H1 (cell line): ENCODE measurements at regions not wholly inside any gene's neighbourhood (a gene's known extent, or its start where the extent isn't known, plus 50 kb on each side); places are given as distances from the start of the nearest gene placed in this dataset.

ENCODE experiments used
- CTCF ChIA-PET: fragments of 300-600 bp; sonication (Branson Sonifier 250); formaldehyde crosslinking; loops from one replicate; lab custom pipeline; 2021; ENCODE audit not compliant: partially characterized antibody; lab: Charles Lee
- POLR2A ChIA-PET: fragments of 300-600 bp; sonication (Branson Sonifier 250); formaldehyde crosslinking; loops from one replicate; lab custom pipeline; 2021; ENCODE audit warnings: inconsistent platforms; ENCODE audit not compliant: partially characterized antibody; lab: Charles Lee
- DNase-seq, 2 experiments: peaks; one replicate each; pipeline versions ENCODE4 v3.0.0 to v3.0.0-alpha.2; 2010 to 2022; ENCODE audit warnings: low spot score in 2 of 2, low read depth in 1 of 2, mixed read lengths in 1 of 2
- FAIRE-seq: peaks from 2 replicates; lab custom pipeline; 2011; peaks lifted over from hg19 to GRCh38; lab: Jason Lieb, UNC
- H2AFZ ChIP-seq: 2 replicates; pipeline ENCODE4 v1.8.1; 2012; ENCODE audit warnings: low read length, inconsistent platforms
- H2AK5ac ChIP-seq: 2 replicates; pipeline ENCODE4 v1.6.1; 2013; ENCODE audit warnings: low read depth, low read length
- H2BK120ac ChIP-seq: replicated peaks from 2 replicates; pipeline ENCODE3; 2013; ENCODE audit warnings: low read depth, low read length, inconsistent platforms
- H2BK12ac ChIP-seq: 2 replicates; pipeline ENCODE4 v1.6.1; 2013; ENCODE audit warnings: low read depth, low read length
- H2BK15ac ChIP-seq: 2 replicates; pipeline ENCODE4 v1.6.1; 2013; ENCODE audit warnings: low read length
- H2BK20ac ChIP-seq: 2 replicates; pipeline ENCODE4 v1.6.1; 2013; ENCODE audit warnings: low read length
- H2BK5ac ChIP-seq: 2 replicates; pipeline ENCODE4 v1.6.1; 2013; ENCODE audit warnings: low read depth, low read length
- H3K14ac ChIP-seq: 2 replicates; pipeline ENCODE4 v1.6.1; 2013; ENCODE audit warnings: inconsistent platforms; ENCODE audit not compliant: insufficient read length
- H3K18ac ChIP-seq: 2 replicates; pipeline ENCODE4 v1.6.1; 2013; ENCODE audit warnings: low read length; ENCODE audit errors: extremely low read depth
- H3K23ac ChIP-seq: 2 replicates; pipeline ENCODE4 v1.6.1; 2013; ENCODE audit warnings: inconsistent platforms; ENCODE audit not compliant: insufficient read length
- H3K23me2 ChIP-seq: 2 replicates; pipeline ENCODE4 v1.6.1; 2013; ENCODE audit warnings: low read depth, low read length
- H3K27ac ChIP-seq: 2 replicates; pipeline ENCODE4 v1.6.1; 2011; ENCODE audit warnings: low read depth, low read length, inconsistent platforms
- H3K27me3 ChIP-seq, 4 experiments: replicated peaks in 1 of 4; 1 replicate in 1 of 4; 2 replicates in 3 of 4; pipeline versions ENCODE4 v1.6.1 to v1.8.1; 2011 to 2013; ENCODE audit warnings: low read length in 3 of 4, mild to moderate bottlenecking in 3 of 4, inconsistent platforms in 2 of 4, mixed read lengths in 2 of 4, moderate library complexity in 1 of 4; ENCODE audit not compliant: control insufficient read depth in 3 of 4, insufficient read depth in 3 of 4; ENCODE audit errors: extremely low read depth in 1 of 4
- H3K36me3 ChIP-seq, 4 experiments: 2 replicates each; pipeline versions ENCODE4 v1.6.1 to v1.8.1; 2011 to 2013; ENCODE audit warnings: mild to moderate bottlenecking in 4 of 4, low read length in 3 of 4, moderate library complexity in 2 of 4, control low read depth in 1 of 4, inconsistent platforms in 1 of 4; ENCODE audit not compliant: insufficient read depth in 4 of 4, control insufficient read depth in 2 of 4
- H3K4ac ChIP-seq: replicated peaks from 2 replicates; pipeline ENCODE3; 2013; ENCODE audit warnings: low read length, low read depth, mixed read lengths, inconsistent platforms; ENCODE audit not compliant: insufficient read length
- H3K4me1 ChIP-seq, 4 experiments: replicated peaks in 1 of 4; 1 replicate in 1 of 4; 2 replicates in 3 of 4; pipeline versions ENCODE4 v1.6.1 to v1.8.1; 2011 to 2013; ENCODE audit warnings: low read length in 3 of 4, inconsistent platforms in 2 of 4, mixed read lengths in 1 of 4; ENCODE audit not compliant: insufficient read depth in 4 of 4, control insufficient read depth in 3 of 4
- H3K4me2 ChIP-seq, 2 experiments: 2 replicates each; pipeline versions ENCODE4 v1.6.1 to v1.8.1; 2011 to 2013; ENCODE audit warnings: low read depth in 2 of 2, low read length in 2 of 2, control low read depth in 1 of 2, inconsistent platforms in 1 of 2, mild to moderate bottlenecking in 1 of 2; ENCODE audit not compliant: insufficient read depth in 1 of 2
- H3K4me3 ChIP-seq, 4 experiments: fragments of 200-600, 300-600 bp in 1 of 4; sonication (generic), shearing (Covaris generic), sonication (Bioruptor Twin) in 1 of 4; 2 replicates each; pipeline versions ENCODE4 v1.5.1 to v1.8.1; 2011 to 2016; ENCODE audit warnings: low read length in 4 of 4, low read depth in 3 of 4, control low read depth in 2 of 4, inconsistent platforms in 2 of 4, mild to moderate bottlenecking in 2 of 4, mixed read lengths in 1 of 4, moderate library complexity in 1 of 4; ENCODE audit not compliant: insufficient read depth in 2 of 4; ENCODE audit errors: extremely low read depth in 1 of 4
- H3K56ac ChIP-seq: replicated peaks from 2 replicates; pipeline ENCODE3; 2013; ENCODE audit warnings: low read depth, mild to moderate bottlenecking, mixed read lengths, low read length, inconsistent platforms; ENCODE audit not compliant: insufficient read length
- H3K79me1 ChIP-seq: 2 replicates; pipeline ENCODE4 v1.6.1; 2013; ENCODE audit warnings: low read depth, low read length, control low read depth
- H3K79me2 ChIP-seq, 2 experiments: 2 replicates each; pipeline versions ENCODE4 v1.6.1 to v1.8.1; 2012 to 2013; ENCODE audit warnings: low read length in 2 of 2, mild to moderate bottlenecking in 2 of 2, inconsistent platforms in 1 of 2; ENCODE audit not compliant: insufficient read depth in 2 of 2, control insufficient read depth in 1 of 2
- H3K9ac ChIP-seq, 4 experiments: replicated peaks in 1 of 4; 1 replicate in 1 of 4; 2 replicates in 3 of 4; pipeline versions ENCODE4 v1.6.1 to v1.8.1; 2011 to 2013; ENCODE audit warnings: low read depth in 3 of 4, low read length in 3 of 4, control low read depth in 2 of 4, mild to moderate bottlenecking in 2 of 4, moderate library complexity in 2 of 4, inconsistent platforms in 1 of 4; ENCODE audit errors: extremely low read depth in 1 of 4
- H3K9me3 ChIP-seq, 2 experiments: 2 replicates each; pipeline versions ENCODE4 v1.6.1 to v1.8.1; 2012 to 2013; ENCODE audit warnings: mild to moderate bottlenecking in 2 of 2, moderate library complexity in 2 of 2, control low read depth in 1 of 2, inconsistent platforms in 1 of 2, low read depth in 1 of 2, low read length in 1 of 2, mixed read lengths in 1 of 2; ENCODE audit not compliant: insufficient read depth in 2 of 2
- H4K20me1 ChIP-seq, 2 experiments: replicated peaks in 1 of 2; 2 replicates each; pipeline versions ENCODE3 to v1.8.1; 2011 to 2013; ENCODE audit warnings: inconsistent platforms in 2 of 2, low read length in 2 of 2, mild to moderate bottlenecking in 1 of 2; ENCODE audit not compliant: insufficient read depth in 2 of 2, control insufficient read depth in 1 of 2
- H4K5ac ChIP-seq: 2 replicates; pipeline ENCODE4 v1.6.1; 2013; ENCODE audit warnings: low read length, low read depth, mixed read lengths, inconsistent platforms; ENCODE audit not compliant: insufficient read length
- H4K8ac ChIP-seq: 2 replicates; pipeline ENCODE4 v1.8.0; 2013; ENCODE audit warnings: mild to moderate bottlenecking, moderate library complexity, low read length, inconsistent platforms; ENCODE audit not compliant: insufficient read depth; ENCODE audit errors: extremely low read depth
- H4K91ac ChIP-seq: replicated peaks from 2 replicates; pipeline ENCODE3; 2013; ENCODE audit warnings: low read length, mixed read lengths, inconsistent platforms; ENCODE audit not compliant: insufficient read length
- EGR1 ChIP-seq: IDR thresholded peaks from 2 replicates; pipeline ENCODE4 v1.6.1; 2011; ENCODE audit warnings: low read depth, low read length, borderline replicate concordance
- FOSL1 ChIP-seq: IDR thresholded peaks from 2 replicates; pipeline ENCODE4 v1.6.1; 2011; ENCODE audit warnings: mild to moderate bottlenecking, low read depth, low read length, moderate library complexity; ENCODE audit not compliant: insufficient read depth
- GABPA ChIP-seq: IDR thresholded peaks from 2 replicates; pipeline ENCODE4 v1.6.1; 2011; ENCODE audit warnings: mild to moderate bottlenecking, low read length, moderate library complexity, borderline replicate concordance; ENCODE audit not compliant: insufficient read depth
- HDAC6 ChIP-seq: IDR thresholded peaks from one replicate; pipeline ENCODE4 v1.7.1; 2012; ENCODE audit warnings: low read depth, mild to moderate bottlenecking, inconsistent platforms, low read length, moderate library complexity
- POLR2A ChIP-seq, 2 experiments: IDR thresholded peaks; 1 replicate in 1 of 2; 2 replicates in 1 of 2; pipeline ENCODE4 v1.6.1; 2011; ENCODE audit warnings: low read depth in 2 of 2, low read length in 2 of 2, mild to moderate bottlenecking in 2 of 2; ENCODE audit errors: control extremely low read depth in 1 of 2
- POLR2AphosphoS5 ChIP-seq: IDR thresholded peaks from 2 replicates; pipeline ENCODE4 v1.6.1; 2011; ENCODE audit warnings: low read depth, low read length
- POU5F1 ChIP-seq: IDR thresholded peaks from 2 replicates; pipeline ENCODE4 v1.6.1; 2011; ENCODE audit warnings: low read depth, mild to moderate bottlenecking, low read length, moderate library complexity
- RNF2 ChIP-seq: fragments of 200-900, 300-1000 bp; sonication (generic); IDR thresholded peaks from 2 replicates; pipeline ENCODE4 v1.7.1; 2016; ENCODE audit warnings: borderline replicate concordance, low read depth, mild to moderate bottlenecking, antibody characterized with exemption, low read length; ENCODE audit not compliant: poor library complexity, severe bottlenecking; ENCODE audit errors: missing control alignments
- SUZ12 ChIP-seq: fragments of 200-600 bp; sonication (generic); IDR thresholded peaks from 2 replicates; pipeline ENCODE4 v1.6.1; 2012; ENCODE audit warnings: mild to moderate bottlenecking, inconsistent platforms, low read length, moderate library complexity, mixed read lengths
- TAF7 ChIP-seq: optimal IDR thresholded peaks from 2 replicates; pipeline ENCODE3; 2011; ENCODE audit warnings: low read depth, mild to moderate bottlenecking, inconsistent platforms, low read length, moderate library complexity, borderline replicate concordance
- ZNF274 ChIP-seq: IDR thresholded peaks from 2 replicates; pipeline ENCODE4 v1.7.0; 2012; ENCODE audit warnings: low read length, borderline replicate concordance; ENCODE audit errors: extremely low read depth
- WGBS, 2 experiments: shearing (Covaris generic) in 1 of 2; methylation state at CpG; one replicate each; pipeline versions ENCODE4 v1.1.6 to v1.1.7; 2013 to 2015; ENCODE audit warnings: low lambda C conversion rate in 2 of 2, mixed read lengths in 2 of 2, inconsistent platforms in 1 of 2, low coverage in 1 of 2, missing lambda C conversion rate in 1 of 2; ENCODE audit not compliant: insufficient replicate concordance in 2 of 2, insufficient coverage in 1 of 2, insufficient read length in 1 of 2; ENCODE audit errors: extremely low coverage in 1 of 2, missing lambda C conversion rate in 1 of 2; 5-methylcytosine and 5-hydroxymethylcytosine counted together
- TF ChIP-seq, protein P1 (sequence below): IDR thresholded peaks from 2 replicates; pipeline ENCODE4 v1.6.1; 2012; ENCODE audit warnings: low read length, inconsistent platforms
- TF ChIP-seq, protein P2 (sequence below): IDR thresholded peaks from 2 replicates; pipeline ENCODE4 v1.6.1; 2012; ENCODE audit warnings: inconsistent platforms

DNA sequence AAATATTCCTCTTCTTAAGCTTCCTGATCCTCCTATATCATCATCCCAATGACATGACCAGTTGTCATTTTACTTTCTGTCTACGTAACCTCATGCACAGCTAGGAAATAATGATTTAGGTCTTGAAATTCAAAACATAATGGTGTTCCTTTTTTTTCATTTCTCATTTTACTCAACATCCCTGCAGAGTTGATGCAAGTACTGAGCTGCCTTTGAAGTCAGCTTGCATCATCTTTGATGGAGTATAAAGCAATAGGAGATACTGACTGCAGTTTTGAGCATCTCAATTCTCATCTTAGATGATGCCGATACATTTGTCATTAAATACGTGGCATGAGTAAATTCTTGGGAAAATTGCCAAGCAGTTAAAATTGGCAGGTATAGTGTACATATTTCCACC lies 346.1 kb downstream of the ZIC1 start:
- Histone ChIP-seq H2BK20ac (no peak overlapping the region), H4K20me1 (no peaks in the 10 kb centered on the region), H3K27ac (no peak overlapping the region), H3K4me2 (no peak overlapping the region), H3K18ac (no peak overlapping the region), H2BK5ac (no peak overlapping the region), H2AFZ (no peak overlapping the region), H2BK12ac (no peak overlapping the region), H2AK5ac (no peak overlapping the region), H3K23ac (no peak overlapping the region), H4K8ac (no peak overlapping the region), H3K14ac (no peak overlapping the region), H3K4me3 (no peak overlapping the region), H3K9me3 (no peaks in the 10 kb centered on the region), H2BK15ac (no peak overlapping the region), H3K79me2 (no peaks in the 10 kb centered on the region), H3K56ac (no peak overlapping the region), H3K4ac (no peak overlapping the region), H3K36me3 (no peaks in the 10 kb centered on the region), H2BK120ac (no peak overlapping the region), H4K91ac (no peak overlapping the region), H3K4me1 (no peaks in the 10 kb centered on the region), H3K9ac (no peak overlapping the region), H3K79me1 (no peaks in the 10 kb centered on the region), H4K5ac (no peak overlapping the region), H3K27me3 (no peaks in the 10 kb centered on the region), H3K23me2 (no peaks in the 10 kb centered on the region)
- CTCF ChIA-PET, result no interaction called here
- DNase-seq, result no peak
- no peak for FAIRE-seq
- POLR2A ChIA-PET, result no interaction called here
- WGBS, 2 experiments, result 92% methylated on average over 3 of the region's 3 CpGs; no CpG with 5 or more reads in 1 of the 2 experiments
- TF ChIP-seq FOSL1 (no peak), POU5F1 (no peak), POLR2A (IDR thresholded peaks at IDR 0.05; ENCODE audit: control extremely low read depth in 1 of 2, low read depth in 2 of 2, low read length in 2 of 2) (no peak), TAF7 (no peak), ZNF274 (no peak), RNF2 (no peak), GABPA (no peak), SUZ12 (no peak), HDAC6 (no peak), EGR1 (no peak), POLR2AphosphoS5 (no peak)
- TF ChIP-seq, protein P1, sequence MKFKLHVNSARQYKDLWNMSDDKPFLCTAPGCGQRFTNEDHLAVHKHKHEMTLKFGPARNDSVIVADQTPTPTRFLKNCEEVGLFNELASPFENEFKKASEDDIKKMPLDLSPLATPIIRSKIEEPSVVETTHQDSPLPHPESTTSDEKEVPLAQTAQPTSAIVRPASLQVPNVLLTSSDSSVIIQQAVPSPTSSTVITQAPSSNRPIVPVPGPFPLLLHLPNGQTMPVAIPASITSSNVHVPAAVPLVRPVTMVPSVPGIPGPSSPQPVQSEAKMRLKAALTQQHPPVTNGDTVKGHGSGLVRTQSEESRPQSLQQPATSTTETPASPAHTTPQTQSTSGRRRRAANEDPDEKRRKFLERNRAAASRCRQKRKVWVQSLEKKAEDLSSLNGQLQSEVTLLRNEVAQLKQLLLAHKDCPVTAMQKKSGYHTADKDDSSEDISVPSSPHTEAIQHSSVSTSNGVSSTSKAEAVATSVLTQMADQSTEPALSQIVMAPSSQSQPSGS, result no peak
- TF ChIP-seq, protein P2, sequence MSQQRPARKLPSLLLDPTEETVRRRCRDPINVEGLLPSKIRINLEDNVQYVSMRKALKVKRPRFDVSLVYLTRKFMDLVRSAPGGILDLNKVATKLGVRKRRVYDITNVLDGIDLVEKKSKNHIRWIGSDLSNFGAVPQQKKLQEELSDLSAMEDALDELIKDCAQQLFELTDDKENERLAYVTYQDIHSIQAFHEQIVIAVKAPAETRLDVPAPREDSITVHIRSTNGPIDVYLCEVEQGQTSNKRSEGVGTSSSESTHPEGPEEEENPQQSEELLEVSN, result no peak
